Kasumi-1 (cell line): ENCODE measurements at regions not wholly inside any gene's neighbourhood (a gene's known extent, or its start where the extent isn't known, plus 50 kb on each side); places are given as distances from the start of the nearest gene placed in this dataset.

ENCODE experiments used
- DNase-seq, 2 experiments: peaks; one replicate each; lab custom pipeline; 2025; lab: John Stamatoyannopoulos, UW

DNA sequence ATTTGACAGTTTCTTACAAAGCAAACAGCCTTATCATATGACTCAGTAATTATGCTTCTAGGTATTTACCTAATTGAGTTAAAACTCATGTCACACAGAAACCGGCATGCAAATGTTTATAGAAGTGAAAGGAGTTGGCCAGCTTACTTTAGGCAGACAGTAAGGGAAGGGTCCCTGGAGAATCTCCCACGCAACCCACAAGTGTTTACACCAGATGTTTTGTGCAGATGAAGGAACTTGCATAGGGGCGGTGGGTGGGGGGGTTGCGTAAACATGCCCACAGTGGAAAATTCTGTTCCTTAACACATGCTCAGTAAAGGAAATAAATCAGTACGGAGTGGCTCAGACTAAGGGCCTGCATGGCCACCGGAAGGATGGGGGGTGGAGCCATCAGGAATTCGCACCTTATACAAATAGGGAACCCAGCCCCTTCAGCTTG lies 330.5 kb upstream of the AADAT start:
- DNase-seq = peak; percentile 6 to 21

DNA sequence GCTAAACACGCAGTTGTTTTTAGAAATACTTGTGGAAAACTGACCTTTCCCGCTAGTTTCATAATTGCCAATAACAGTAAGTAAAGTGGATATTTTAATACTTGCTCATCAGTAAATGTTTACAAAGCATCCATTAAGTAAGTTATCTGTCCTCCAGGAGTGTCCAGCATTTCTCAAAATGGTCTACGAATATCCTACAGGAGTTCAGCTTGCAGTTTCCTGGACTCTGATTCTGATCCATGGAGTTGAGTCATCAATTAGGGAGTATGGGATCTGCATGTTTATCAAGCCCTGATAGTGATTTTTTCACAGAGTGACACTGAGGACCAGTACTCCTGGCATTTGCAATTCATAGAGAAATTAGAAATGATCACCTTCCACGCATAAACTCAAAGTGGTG lies 325.2 kb upstream of the AADAT start:
- DNase-seq = no peak

GRCh38 chr4:170414360-170414759 lies 324.6 kb upstream of the AADAT start:
- no peak for DNase-seq

GRCh38 chr4:170413951-170414350 lies 324.2 kb upstream of the AADAT start:
- no peak for DNase-seq

DNA sequence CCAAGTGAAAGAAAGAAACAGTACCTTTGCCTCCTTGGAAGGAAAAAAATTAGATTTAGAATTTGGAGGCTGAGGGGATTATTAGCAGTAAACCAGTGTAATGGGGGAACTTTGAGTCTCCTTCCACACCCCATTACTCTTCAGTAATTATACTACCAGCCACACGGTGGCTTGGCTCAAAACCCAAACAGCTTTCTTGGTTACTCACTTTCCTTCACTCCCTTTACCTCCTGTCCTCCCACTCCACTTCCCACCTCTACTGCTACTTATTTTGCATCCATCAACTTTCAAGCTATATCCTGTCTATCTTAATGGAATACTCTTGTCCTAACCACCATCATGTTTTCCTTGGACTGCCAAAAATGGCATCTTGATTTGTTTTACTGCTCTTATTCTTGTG lies 310.6 kb upstream of the AADAT start:
- peak in 1 of 2 experiments; percentile 14 for DNase-seq

DNA sequence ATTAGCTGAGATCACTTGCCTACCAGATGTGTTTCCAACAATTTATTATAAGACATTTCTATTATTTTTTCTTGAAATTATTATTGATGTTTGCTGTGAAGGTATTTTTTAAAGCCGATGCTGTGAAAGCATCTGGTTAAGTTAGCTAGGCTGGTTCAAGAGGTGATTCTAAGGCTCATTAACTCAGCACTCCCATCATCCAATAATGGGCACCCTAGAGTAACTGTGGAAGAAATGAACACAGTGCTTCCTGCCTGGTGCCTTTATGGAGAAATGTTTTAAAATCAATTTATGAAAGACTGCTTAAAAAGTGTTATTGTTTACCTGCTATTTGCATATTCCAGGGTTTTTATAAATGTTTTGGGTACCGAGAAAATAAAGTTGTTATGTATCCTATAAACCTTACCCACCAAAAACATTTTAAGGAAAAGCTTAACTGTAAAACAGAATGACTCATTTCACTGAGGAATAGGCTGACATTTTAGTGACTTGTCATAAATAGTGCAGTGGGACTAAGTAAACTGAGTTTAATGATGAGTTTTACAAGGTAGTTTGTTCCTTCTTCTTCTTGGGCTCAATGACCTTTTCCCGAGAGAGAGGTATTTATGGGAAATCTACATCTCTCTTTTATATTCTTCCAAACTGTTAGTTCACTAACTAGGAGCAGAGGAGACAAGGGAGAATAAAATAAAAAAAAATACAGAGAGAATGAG lies 310.0 kb upstream of the AADAT start:
- no peak for DNase-seq

- no peak for DNase-seq
These were observed 308.5 kb upstream of the AADAT start for GRCh38 chr4:170398218-170398617.

- DNase-seq = no peak
These were observed 306.0 kb upstream of the AADAT start for GRCh38 chr4:170395773-170396172.

DNA sequence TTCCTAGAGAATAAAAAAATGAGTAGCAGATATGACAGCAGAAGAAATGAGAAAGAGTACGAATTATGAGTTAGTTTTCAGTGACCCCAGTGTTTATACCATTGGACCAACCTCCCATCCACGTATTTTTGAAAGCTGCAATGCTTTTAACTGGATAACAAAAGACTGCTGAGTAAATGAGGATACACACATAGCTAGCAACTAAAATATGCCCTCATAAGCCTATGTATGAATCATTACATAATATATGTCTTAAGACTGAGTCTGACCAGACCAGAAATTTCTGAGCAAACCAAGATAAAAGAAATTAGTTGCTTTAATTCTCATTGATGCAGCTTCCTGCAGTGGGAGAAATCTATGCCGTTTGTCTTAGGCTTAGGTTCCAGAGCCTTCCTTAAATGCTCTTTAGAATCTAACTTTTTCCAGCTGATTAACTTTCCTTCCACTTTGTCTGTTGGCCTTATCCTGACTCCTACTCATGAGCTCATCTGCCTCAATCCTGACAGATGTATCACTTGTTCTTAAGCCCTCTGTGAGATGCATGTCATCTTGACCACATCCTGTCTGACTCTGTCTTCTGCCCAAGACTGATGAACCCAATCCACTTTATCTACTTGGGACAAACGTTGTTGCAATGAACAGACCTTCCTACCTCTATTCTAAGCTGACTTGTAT lies 301.4 kb upstream of the AADAT start:
- DNase-seq = peak; percentile 63 to 64

GRCh38 chr4:170389411-170389810 lies 299.7 kb upstream of the AADAT start:
- no peak for DNase-seq

GRCh38 chr4:170388255-170388654 lies 298.5 kb upstream of the AADAT start:
- no peak for DNase-seq

GRCh38 chr4:170386971-170387370 lies 297.2 kb upstream of the AADAT start:
- DNase-seq = no peak

- DNase-seq = no peak
These were observed 296.8 kb upstream of the AADAT start for GRCh38 chr4:170386511-170386910.

DNA sequence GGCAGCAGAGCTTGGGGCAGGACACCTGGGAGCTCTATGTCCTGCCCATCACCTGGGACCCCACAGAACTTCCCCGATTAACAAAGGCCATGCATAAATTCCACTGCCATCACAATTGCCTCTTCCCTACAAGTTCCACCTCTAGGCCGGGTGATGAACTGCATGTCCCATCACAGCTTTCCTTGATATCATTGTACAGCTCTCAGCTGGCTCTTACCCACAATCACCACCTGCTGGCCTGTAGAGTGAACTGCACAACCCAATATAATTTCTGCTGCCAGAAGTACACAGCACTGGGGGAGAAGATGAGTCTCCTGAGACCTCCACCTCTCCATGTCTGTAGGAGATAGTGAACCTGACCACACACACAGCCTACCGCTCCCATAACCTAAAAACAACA lies 285.0 kb upstream of the AADAT start:
- peak; percentile 55 to 66 for DNase-seq

DNA sequence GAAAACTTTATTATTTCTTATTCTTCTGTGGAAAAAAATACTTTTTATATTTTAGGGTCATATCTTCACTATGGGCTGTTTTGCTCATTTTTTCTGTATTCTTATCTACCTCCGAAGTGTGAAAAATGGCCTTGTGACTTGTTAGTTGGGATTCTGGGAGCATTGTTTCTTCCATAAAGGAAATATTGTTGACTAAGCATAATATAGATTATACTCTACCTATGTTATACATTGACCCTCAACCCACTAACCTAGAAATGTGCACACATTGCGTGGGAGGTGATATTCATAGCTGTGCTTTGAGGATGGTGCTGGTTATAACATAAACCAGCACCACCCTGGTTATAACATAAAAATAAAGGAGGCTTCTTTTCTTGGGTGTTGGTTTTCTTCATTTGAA lies 259.2 kb upstream of the AADAT start:
- DNase-seq = no peak

GRCh38 chr4:170347191-170347590 lies 257.4 kb upstream of the AADAT start:
- DNase-seq = peak in 1 of 2 experiments; percentile 5

DNA sequence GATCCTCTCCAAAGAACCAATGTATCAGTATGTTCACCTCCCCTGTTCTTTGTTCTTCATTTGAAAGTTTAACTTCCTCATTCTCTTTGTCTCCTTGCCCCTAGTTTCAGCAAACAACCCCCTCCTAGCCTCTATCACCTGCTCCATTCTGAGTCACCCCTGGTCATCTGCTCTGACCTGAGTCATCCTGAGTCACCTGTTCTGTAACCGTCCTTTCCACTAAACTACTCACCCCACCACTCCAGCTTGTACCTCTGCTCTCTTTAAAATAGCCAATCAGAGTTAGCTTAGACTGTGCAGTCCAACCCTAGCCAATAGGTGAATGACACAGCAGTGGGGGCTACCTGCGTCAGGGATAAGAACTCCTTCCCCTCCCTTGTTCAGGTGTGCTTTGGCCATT lies 249.8 kb upstream of the AADAT start:
- DNase-seq = no peak

GRCh38 chr4:170336238-170336775 lies 246.6 kb upstream of the AADAT start:
- DNase-seq = no peak

- DNase-seq = no peak
These were observed 235.8 kb upstream of the AADAT start for GRCh38 chr4:170325599-170325998.

GRCh38 chr4:170323623-170324022 lies 233.9 kb upstream of the AADAT start:
- DNase-seq = no peak

DNA sequence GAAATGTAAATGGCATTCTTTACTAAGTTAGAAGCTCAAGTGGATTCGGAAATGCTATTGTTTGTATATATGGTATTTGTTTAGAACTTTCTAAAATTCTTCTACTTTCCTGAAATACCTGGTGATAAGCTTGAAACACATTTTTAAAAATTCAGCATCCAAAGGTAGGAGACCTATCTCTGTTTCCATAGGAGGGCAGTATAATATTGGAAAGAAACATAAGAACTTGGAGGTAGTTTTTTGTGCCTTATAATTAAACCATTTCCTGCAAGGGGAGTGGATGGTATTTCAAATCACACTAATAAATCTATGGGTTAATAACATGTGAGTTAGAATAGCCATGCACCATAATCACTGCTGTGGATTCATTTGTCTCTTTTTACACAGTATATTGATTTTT lies 217.4 kb upstream of the AADAT start:
- DNase-seq = no peak

DNA sequence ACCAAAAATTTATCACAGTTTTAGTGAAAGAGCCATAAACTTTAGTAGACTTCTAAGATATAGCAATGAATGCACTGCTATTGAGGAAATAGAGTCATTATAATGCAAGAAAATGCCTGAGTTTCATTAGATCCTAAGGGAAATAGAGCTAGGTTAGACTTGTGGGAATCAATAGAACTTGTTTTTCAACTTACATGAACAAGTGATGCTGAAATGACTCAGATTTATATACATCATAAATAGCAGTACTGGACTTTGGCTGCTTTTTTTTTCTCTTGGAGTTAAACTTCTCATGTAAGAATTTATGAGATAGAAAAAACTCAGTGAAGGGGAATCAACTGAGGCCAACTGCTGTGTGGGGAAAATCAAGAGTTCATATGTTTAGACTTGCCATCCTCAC lies 216.5 kb upstream of the AADAT start:
- DNase-seq = no peak

DNA sequence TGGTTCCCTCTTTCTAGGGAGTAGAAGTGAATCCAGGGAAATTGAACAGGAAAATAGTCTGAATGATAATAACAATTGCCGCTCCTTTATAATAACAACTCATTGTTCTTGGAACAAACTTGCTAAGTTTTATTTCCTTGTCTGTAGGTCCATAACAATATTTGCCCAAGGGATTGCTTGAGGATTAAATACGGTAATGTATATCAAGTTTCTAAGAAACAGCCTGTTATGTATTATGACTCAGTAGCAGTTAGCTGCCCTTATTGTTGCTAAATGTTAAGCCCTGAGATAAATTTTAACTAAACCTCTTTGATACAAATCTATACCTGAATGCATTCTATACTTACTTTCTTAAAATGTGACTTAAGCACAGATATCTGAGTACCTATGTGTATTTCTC lies 215.9 kb upstream of the AADAT start:
- DNase-seq = no peak

DNA sequence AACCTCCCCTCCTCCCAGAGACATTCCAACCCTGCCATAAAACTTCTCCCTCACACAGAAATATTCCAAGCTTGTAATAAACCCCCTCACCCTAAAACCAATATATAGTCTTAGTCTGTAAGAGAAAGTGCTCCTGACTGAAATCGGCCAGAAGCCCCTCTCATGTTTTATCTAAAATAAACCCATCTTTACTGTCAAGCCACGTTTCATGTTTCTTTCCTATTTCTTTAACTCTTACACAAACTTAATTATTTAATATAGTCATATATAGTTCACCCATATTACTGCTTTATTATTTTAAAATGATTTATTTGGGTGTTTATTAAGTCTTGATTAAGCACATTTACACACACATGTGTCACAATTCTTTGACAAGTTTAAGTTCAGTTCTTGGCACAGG lies 191.3 kb upstream of the AADAT start:
- no peak for DNase-seq
